K562 (cell line): ENCODE measurements at regions not wholly inside any gene's neighbourhood (a gene's known extent, or its start where the extent isn't known, plus 50 kb on each side); places are given as distances from the start of the nearest gene placed in this dataset.

ENCODE experiments used
- ATAC-seq: fragments of 200-7000 bp; cut with Tn5 transposase; 3 replicates; pipeline ENCODE4 v1.9.1; 2020; ENCODE audit warnings: moderate library complexity
- BruUV-seq: library from RNA; stranded (reverse); fragments of 400-500 nt; replicated peaks from 2 replicates; lab custom pipeline; 2021; lab: Mats Ljungman, UMichigan
- CTCF ChIA-PET: fragments of 300-600 bp; formaldehyde crosslinking; extraction: SDS; loops from one replicate; lab custom pipeline; 2021; ENCODE audit warnings: low intra/inter-chr PET ratio; lab: Yijun Ruan, JAX
- POLR2A ChIA-PET: fragments of 300-600, 350-650 bp; sonication (Branson Sonifier 250); formaldehyde crosslinking; extraction: SDS; loops from one replicate; lab custom pipeline; 2021; ENCODE audit warnings: antibody characterized with exemption, inconsistent platforms; lab: Yijun Ruan, JAX
- DNase-seq, 4 experiments: peaks; one replicate each; pipeline versions ENCODE4 v3.0.0 to v3.0.0-alpha.2; 2011 to 2018; ENCODE audit warnings: low spot score in 3 of 4, mixed read lengths in 3 of 4; ENCODE audit errors: extremely low read depth in 1 of 4
- FAIRE-seq: peaks from 2 replicates; lab custom pipeline; 2011; peaks lifted over from hg19 to GRCh38; lab: Jason Lieb, UNC
- H2AFZ ChIP-seq: 2 replicates; pipeline ENCODE4 v1.6.0; 2011; ENCODE audit warnings: low read depth, low read length, control low read depth, inconsistent platforms
- H3K27ac ChIP-seq: fragments of 200-600 bp; 3 replicates; pipeline ENCODE4 v1.8.0; 2011; ENCODE audit warnings: low read depth, mild to moderate bottlenecking, control low read depth, inconsistent platforms, low read length, moderate library complexity, mixed read lengths; ENCODE audit errors: extremely low read depth
- H3K27me3 ChIP-seq, 2 experiments: fragments of 300-600 bp in 1 of 2; 2 replicates in 1 of 2; 3 replicates in 1 of 2; pipeline versions ENCODE4 v1.6.0 to v1.8.0; 2011; ENCODE audit warnings: inconsistent platforms in 2 of 2, low read length in 2 of 2, mild to moderate bottlenecking in 1 of 2, mixed read lengths in 1 of 2, moderate library complexity in 1 of 2; ENCODE audit not compliant: control insufficient read depth in 2 of 2, insufficient read depth in 2 of 2
- H3K36me3 ChIP-seq: fragments of 300-600 bp; 3 replicates; pipeline ENCODE4 v1.8.0; 2011; ENCODE audit warnings: mild to moderate bottlenecking, low read length, inconsistent platforms; ENCODE audit not compliant: control insufficient read depth, insufficient read depth
- H3K4me1 ChIP-seq, 2 experiments: fragments of 200-600 bp in 1 of 2; replicated peaks in 1 of 2; 2 replicates in 1 of 2; 3 replicates in 1 of 2; pipeline versions ENCODE4 v1.5.1 to v1.8.0; 2011; ENCODE audit warnings: inconsistent platforms in 2 of 2, low read length in 2 of 2, mild to moderate bottlenecking in 1 of 2, mixed read lengths in 1 of 2, moderate library complexity in 1 of 2; ENCODE audit not compliant: control insufficient read depth in 2 of 2, insufficient read depth in 2 of 2
- H3K4me2 ChIP-seq: 2 replicates; pipeline ENCODE4 v1.6.1; 2011; ENCODE audit warnings: low read length, control low read depth, inconsistent platforms, mixed read lengths; ENCODE audit not compliant: insufficient read depth
- H3K4me3 ChIP-seq: fragments of 200-600 bp; sonication (generic), shearing (Covaris generic); 2 replicates; pipeline ENCODE4 v1.5.1; 2016; ENCODE audit warnings: control low read depth, inconsistent platforms
- H3K79me2 ChIP-seq: fragments of 200-600 bp; 3 replicates; pipeline ENCODE4 v1.8.0; 2011; ENCODE audit warnings: low read length, inconsistent platforms; ENCODE audit not compliant: control insufficient read depth, insufficient read depth
- H3K9ac ChIP-seq, 2 experiments: 2 replicates each; pipeline versions ENCODE4 v1.6.0 to v1.6.1; 2011; ENCODE audit warnings: low read depth in 2 of 2, low read length in 2 of 2, control low read depth in 1 of 2, inconsistent platforms in 1 of 2, mild to moderate bottlenecking in 1 of 2, mixed read lengths in 1 of 2; ENCODE audit not compliant: insufficient read depth in 1 of 2
- H3K9me1 ChIP-seq: one replicate; pipeline ENCODE4 v1.6.0; 2011; ENCODE audit warnings: inconsistent platforms, mild to moderate bottlenecking, low read length, moderate library complexity; ENCODE audit not compliant: control insufficient read depth, insufficient read depth
- H3K9me3 ChIP-seq: replicated peaks from 2 replicates; pipeline ENCODE4 v1.5.1; 2011; ENCODE audit warnings: low read depth, low read length, inconsistent platforms; ENCODE audit not compliant: control insufficient read depth, insufficient read depth
- H4K20me1 ChIP-seq: replicated peaks from 2 replicates; pipeline ENCODE4 v1.6.1; 2011; ENCODE audit warnings: low read length, inconsistent platforms, mixed read lengths; ENCODE audit not compliant: control insufficient read depth, insufficient read depth
- BCLAF1 ChIP-seq, 2 experiments: fragments of 450-650 bp in 1 of 2; IDR thresholded peaks; 2 replicates each; pipeline ENCODE4 v1.6.1; 2011 to 2017; ENCODE audit warnings: low read depth in 2 of 2, antibody characterized with exemption in 1 of 2, borderline replicate concordance in 1 of 2, low read length in 1 of 2, mild to moderate bottlenecking in 1 of 2, mixed read lengths in 1 of 2; ENCODE audit not compliant: control insufficient read depth in 1 of 2
- BHLHE40 ChIP-seq: IDR thresholded peaks from 2 replicates; pipeline ENCODE4 v1.6.1; 2011; ENCODE audit warnings: low read length, improper control_type of control experiment
- NCOA6 ChIP-seq: fragments of 450-650 bp; IDR thresholded peaks from 2 replicates; pipeline ENCODE4 v1.6.1; 2017; ENCODE audit warnings: mild to moderate bottlenecking
- NR0B1 ChIP-seq: fragments of 450-650 bp; IDR thresholded peaks from one replicate; pipeline ENCODE4 v1.6.1; 2018; ENCODE audit warnings: mild to moderate bottlenecking, moderate library complexity; ENCODE audit not compliant: partially characterized antibody
- ZBED1 ChIP-seq: IDR thresholded peaks from 2 replicates; pipeline ENCODE4 v1.6.1; 2014
- ZNF133 ChIP-seq: fragments of 250-450 bp; sonication (Bioruptor Pico); IDR thresholded peaks from 2 replicates; pipeline ENCODE4 v1.4.0; 2020; ENCODE audit warnings: mild to moderate bottlenecking
- ZNF280B ChIP-seq: fragments of 250-450 bp; sonication (Bioruptor Pico); IDR thresholded peaks from 2 replicates; pipeline ENCODE4 v1.5.1; 2021; ENCODE audit warnings: mild to moderate bottlenecking
- ZNF644 ChIP-seq: fragments of 200-800 bp; sonication (Bioruptor generic); IDR thresholded peaks from 2 replicates; pipeline ENCODE4 v1.6.1; 2016; ENCODE audit warnings: low read depth, missing genetic modification characterization, missing compliant biosample characterization
- WGBS: fragments of 100-300 bp; shearing (Covaris generic); methylation state at CpG from one replicate; pipeline ENCODE4 v1.1.6; 2016; ENCODE audit warnings: low coverage, mixed read lengths; ENCODE audit not compliant: insufficient coverage; ENCODE audit errors: missing lambda C conversion rate; 5-methylcytosine and 5-hydroxymethylcytosine counted together
- in situ Hi-C: fragments of 300-500 bp; cut with MboI; formaldehyde crosslinking; loops from 4 replicates; pipeline ENCODE4 v1.15.0; 2018; ENCODE audit warnings: inconsistent platforms, mixed read lengths
- intact Hi-C: fragments of 100-400 bp; cut with micrococcal nuclease; formaldehyde crosslinking; loops from 2 replicates; pipeline ENCODE4 v1.14.2; 2022

GRCh38 chr16:64778777-64779176, 343.1 kb downstream of the CDH11 start:
- H4K20me1 ChIP-seq: no peaks in the 10 kb centered on the region
- H3K4me2 ChIP-seq: no peak overlapping the region
- no peaks in the 10 kb centered on the region for H3K36me3 ChIP-seq
- POLR2A ChIA-PET: no interaction called here
- CTCF ChIA-PET: no interaction called here
- no peak overlapping the region for H3K9ac ChIP-seq
- no peaks in the 10 kb centered on the region for H3K9me1 ChIP-seq
- no peak for FAIRE-seq
- H3K79me2 ChIP-seq: no peaks in the 10 kb centered on the region
- H3K4me3 ChIP-seq: no peak overlapping the region
- H3K9me3 ChIP-seq: no peaks in the 10 kb centered on the region
- no peaks in the 10 kb centered on the region for H3K4me1 ChIP-seq
- intact Hi-C loops: no loop called here
- ATAC-seq: no peak
- DNase-seq: no peak
- in situ Hi-C loops: no loop called here
- TF ChIP-seq NCOA6 (no peak), ZNF644 (tag) (no peak), ZNF133 (CRISPR knock-in tag) (no peak), ZNF280B (CRISPR knock-in tag) (no peak), BHLHE40 (no peak), BCLAF1 (IDR thresholded peaks at IDR 0.05; ENCODE audit: borderline replicate concordance in 1 of 2, control insufficient read depth in 1 of 2, low read depth in 2 of 2, low read length in 1 of 2) (no peak), ZBED1 (no peak), NR0B1 (no peak)
- no peak overlapping the region for H3K27ac ChIP-seq
- no peak overlapping the region for H2AFZ ChIP-seq
- no peaks in the 10 kb centered on the region for H3K27me3 ChIP-seq
- no TSS peak for BruUV-seq
- 0% methylated on average over 1 of the region's 1 CpG for WGBS
